K562 (cell line): ENCODE measurements at regions not wholly inside any gene's neighbourhood (a gene's known extent, or its start where the extent isn't known, plus 50 kb on each side); places are given as distances from the start of the nearest gene placed in this dataset.

Experiments used
- ATAC-seq: fragments of 200-7000 bp; cut with Tn5 transposase; 3 replicates; pipeline ENCODE4 v1.9.1; 2020; ENCODE audit warnings: moderate library complexity
- BruUV-seq: library from RNA; stranded (reverse); fragments of 400-500 nt; replicated peaks from 2 replicates; lab custom pipeline; 2021; lab: Mats Ljungman, UMichigan
- CTCF ChIA-PET: fragments of 300-600 bp; formaldehyde crosslinking; extraction: SDS; loops from one replicate; lab custom pipeline; 2021; ENCODE audit warnings: low intra/inter-chr PET ratio; lab: Yijun Ruan, JAX
- POLR2A ChIA-PET: fragments of 300-600, 350-650 bp; sonication (Branson Sonifier 250); formaldehyde crosslinking; extraction: SDS; loops from one replicate; lab custom pipeline; 2021; ENCODE audit warnings: antibody characterized with exemption, inconsistent platforms; lab: Yijun Ruan, JAX
- DNase-seq, 4 experiments: peaks; one replicate each; pipeline versions ENCODE4 v3.0.0 to v3.0.0-alpha.2; 2011 to 2018; ENCODE audit warnings: low spot score in 3 of 4, mixed read lengths in 3 of 4; ENCODE audit errors: extremely low read depth in 1 of 4
- FAIRE-seq: peaks from 2 replicates; lab custom pipeline; 2011; peaks lifted over from hg19 to GRCh38; lab: Jason Lieb, UNC
- H2AFZ ChIP-seq: 2 replicates; pipeline ENCODE4 v1.6.0; 2011; ENCODE audit warnings: low read depth, low read length, control low read depth, inconsistent platforms
- H3K27ac ChIP-seq: fragments of 200-600 bp; 3 replicates; pipeline ENCODE4 v1.8.0; 2011; ENCODE audit warnings: low read depth, mild to moderate bottlenecking, control low read depth, inconsistent platforms, low read length, moderate library complexity, mixed read lengths; ENCODE audit errors: extremely low read depth
- H3K27me3 ChIP-seq, 2 experiments: fragments of 300-600 bp in 1 of 2; 2 replicates in 1 of 2; 3 replicates in 1 of 2; pipeline versions ENCODE4 v1.6.0 to v1.8.0; 2011; ENCODE audit warnings: inconsistent platforms in 2 of 2, low read length in 2 of 2, mild to moderate bottlenecking in 1 of 2, mixed read lengths in 1 of 2, moderate library complexity in 1 of 2; ENCODE audit not compliant: control insufficient read depth in 2 of 2, insufficient read depth in 2 of 2
- H3K36me3 ChIP-seq: fragments of 300-600 bp; 3 replicates; pipeline ENCODE4 v1.8.0; 2011; ENCODE audit warnings: mild to moderate bottlenecking, low read length, inconsistent platforms; ENCODE audit not compliant: control insufficient read depth, insufficient read depth
- H3K4me1 ChIP-seq, 2 experiments: fragments of 200-600 bp in 1 of 2; replicated peaks in 1 of 2; 2 replicates in 1 of 2; 3 replicates in 1 of 2; pipeline versions ENCODE4 v1.5.1 to v1.8.0; 2011; ENCODE audit warnings: inconsistent platforms in 2 of 2, low read length in 2 of 2, mild to moderate bottlenecking in 1 of 2, mixed read lengths in 1 of 2, moderate library complexity in 1 of 2; ENCODE audit not compliant: control insufficient read depth in 2 of 2, insufficient read depth in 2 of 2
- H3K4me2 ChIP-seq: 2 replicates; pipeline ENCODE4 v1.6.1; 2011; ENCODE audit warnings: low read length, control low read depth, inconsistent platforms, mixed read lengths; ENCODE audit not compliant: insufficient read depth
- H3K4me3 ChIP-seq: fragments of 200-600 bp; sonication (generic), shearing (Covaris generic); 2 replicates; pipeline ENCODE4 v1.5.1; 2016; ENCODE audit warnings: control low read depth, inconsistent platforms
- H3K79me2 ChIP-seq: fragments of 200-600 bp; 3 replicates; pipeline ENCODE4 v1.8.0; 2011; ENCODE audit warnings: low read length, inconsistent platforms; ENCODE audit not compliant: control insufficient read depth, insufficient read depth
- H3K9ac ChIP-seq, 2 experiments: 2 replicates each; pipeline versions ENCODE4 v1.6.0 to v1.6.1; 2011; ENCODE audit warnings: low read depth in 2 of 2, low read length in 2 of 2, control low read depth in 1 of 2, inconsistent platforms in 1 of 2, mild to moderate bottlenecking in 1 of 2, mixed read lengths in 1 of 2; ENCODE audit not compliant: insufficient read depth in 1 of 2
- H3K9me1 ChIP-seq: one replicate; pipeline ENCODE4 v1.6.0; 2011; ENCODE audit warnings: inconsistent platforms, mild to moderate bottlenecking, low read length, moderate library complexity; ENCODE audit not compliant: control insufficient read depth, insufficient read depth
- H3K9me3 ChIP-seq: replicated peaks from 2 replicates; pipeline ENCODE4 v1.5.1; 2011; ENCODE audit warnings: low read depth, low read length, inconsistent platforms; ENCODE audit not compliant: control insufficient read depth, insufficient read depth
- H4K20me1 ChIP-seq: replicated peaks from 2 replicates; pipeline ENCODE4 v1.6.1; 2011; ENCODE audit warnings: low read length, inconsistent platforms, mixed read lengths; ENCODE audit not compliant: control insufficient read depth, insufficient read depth
- ARID2 ChIP-seq: fragments of 450-650 bp; IDR thresholded peaks from 2 replicates; pipeline ENCODE4 v1.6.1; 2017; ENCODE audit warnings: antibody characterized with exemption, mild to moderate bottlenecking
- CTBP1 ChIP-seq: fragments of 450-650 bp; IDR thresholded peaks from 2 replicates; pipeline ENCODE4 v1.6.1; 2016; ENCODE audit warnings: borderline replicate concordance
- GTF2F1 ChIP-seq: IDR thresholded peaks from 2 replicates; pipeline ENCODE4 v1.6.1; 2011; ENCODE audit warnings: low read depth, low read length, improper control_type of control experiment
- HIVEP1 ChIP-seq: fragments of 250-450 bp; sonication (Bioruptor Pico); IDR thresholded peaks from 2 replicates; pipeline ENCODE4 v1.4.0; 2020; ENCODE audit warnings: mild to moderate bottlenecking
- HNRNPK ChIP-seq: fragments of 200-400 bp; formaldehyde crosslinking; IDR thresholded peaks from one replicate; pipeline ENCODE4 v1.6.1; 2018; ENCODE audit warnings: mild to moderate bottlenecking, low read depth, low read length; ENCODE audit not compliant: poor library complexity, severe bottlenecking
- MAFF ChIP-seq: IDR thresholded peaks from 2 replicates; pipeline ENCODE4 v1.6.1; 2012; ENCODE audit warnings: low read length, improper control_type of control experiment
- MCM5 ChIP-seq: fragments of 450-650 bp; IDR thresholded peaks from 2 replicates; pipeline ENCODE4 v1.6.1; 2016; ENCODE audit warnings: low read depth
- NR2F6 ChIP-seq: fragments of 450-650 bp; formaldehyde crosslinking; IDR thresholded peaks from 2 replicates; pipeline ENCODE4 v1.4.0; 2020; ENCODE audit warnings: mild to moderate bottlenecking
- SAP30 ChIP-seq: fragments of 200-600 bp; sonication (generic); IDR thresholded peaks from 2 replicates; pipeline ENCODE4 v1.6.1; 2012; ENCODE audit warnings: borderline replicate concordance, low read depth, mild to moderate bottlenecking, moderate library complexity, low read length, control low read depth, inconsistent platforms; ENCODE audit not compliant: insufficient read depth, poor library complexity, severe bottlenecking
- SRSF7 ChIP-seq: fragments of 200-400 bp; formaldehyde crosslinking; optimal IDR thresholded peaks from 2 replicates; pipeline ENCODE3; 2017; ENCODE audit warnings: mild to moderate bottlenecking, low read depth, low read length
- THRAP3 ChIP-seq: fragments of 450-650 bp; IDR thresholded peaks from 2 replicates; pipeline ENCODE4 v1.6.1; 2016; ENCODE audit warnings: mild to moderate bottlenecking, inconsistent platforms, borderline replicate concordance
- ZBTB8A ChIP-seq: fragments of 450-650 bp; IDR thresholded peaks from 2 replicates; pipeline ENCODE4 v1.6.1; 2018; ENCODE audit warnings: mild to moderate bottlenecking, moderate library complexity; ENCODE audit not compliant: partially characterized antibody
- ZNF311 ChIP-seq: fragments of 250-450 bp; sonication (Bioruptor Pico); IDR thresholded peaks from 2 replicates; pipeline ENCODE4 v1.4.0; 2020; ENCODE audit warnings: mild to moderate bottlenecking, moderate library complexity
- WGBS: fragments of 100-300 bp; shearing (Covaris generic); methylation state at CpG from one replicate; pipeline ENCODE4 v1.1.6; 2016; ENCODE audit warnings: low coverage, mixed read lengths; ENCODE audit not compliant: insufficient coverage; ENCODE audit errors: missing lambda C conversion rate; 5-methylcytosine and 5-hydroxymethylcytosine counted together
- in situ Hi-C: fragments of 300-500 bp; cut with MboI; formaldehyde crosslinking; loops from 4 replicates; pipeline ENCODE4 v1.15.0; 2018; ENCODE audit warnings: inconsistent platforms, mixed read lengths
- intact Hi-C: fragments of 100-400 bp; cut with micrococcal nuclease; formaldehyde crosslinking; loops from 2 replicates; pipeline ENCODE4 v1.14.2; 2022
- TF ChIP-seq, protein P1 (sequence below), 2 experiments: fragments of 450-650 bp in 1 of 2; IDR thresholded peaks; 2 replicates each; pipeline ENCODE4 v1.6.1; 2011 to 2017; ENCODE audit warnings: low read depth in 2 of 2, antibody characterized with exemption in 1 of 2, borderline replicate concordance in 1 of 2, low read length in 1 of 2, mild to moderate bottlenecking in 1 of 2, mixed read lengths in 1 of 2; ENCODE audit not compliant: control insufficient read depth in 1 of 2
- TF ChIP-seq, protein P2 (sequence below): fragments of 250-450 bp; sonication (Bioruptor Pico); IDR thresholded peaks from 2 replicates; pipeline ENCODE4 v1.8.0; 2022; ENCODE audit warnings: inconsistent platforms
- TF ChIP-seq, protein P3 (sequence below): fragments of 450-650 bp; formaldehyde crosslinking; IDR thresholded peaks from 2 replicates; pipeline ENCODE4 v1.4.0; 2020; ENCODE audit warnings: mild to moderate bottlenecking
- TF ChIP-seq, protein P4 (sequence below): fragments of 250-450 bp; sonication (Bioruptor Pico); IDR thresholded peaks from 2 replicates; pipeline ENCODE4 v1.4.0; 2020; ENCODE audit warnings: mild to moderate bottlenecking, moderate library complexity

DNA sequence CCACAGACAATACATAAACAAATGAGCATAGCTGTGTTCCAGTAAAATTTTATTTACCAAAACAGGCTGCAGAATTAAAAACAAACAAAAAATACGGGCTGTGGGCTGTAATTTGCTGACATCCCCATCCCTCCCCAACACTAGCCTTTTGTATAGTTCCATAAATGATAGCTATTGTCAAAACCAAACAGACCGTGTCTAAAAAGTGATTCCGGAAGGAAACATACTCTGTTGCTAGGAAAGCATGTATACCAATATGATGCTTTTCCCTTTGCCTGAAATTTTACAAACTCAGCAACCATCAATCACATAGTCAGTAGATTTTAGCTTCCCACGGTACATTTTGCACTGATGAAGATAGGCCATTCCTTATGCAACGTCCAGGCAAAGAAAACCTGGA is 80.0 kb downstream of the TMEM215 start:
- in situ Hi-C loops (no loop called here), intact Hi-C loops (no loop called here)
- Histone ChIP-seq H3K4me1 (no peaks in the 10 kb centered on the region), H4K20me1 (no peaks in the 10 kb centered on the region), H3K27me3 (no peaks in the 10 kb centered on the region; a peak in 1 of 5 replicates), H3K4me3 (no peak overlapping the region), H3K9me1 (no peaks in the 10 kb centered on the region), H3K9me3 (no peaks in the 10 kb centered on the region), H3K27ac (no peak overlapping the region), H3K4me2 (no peak overlapping the region), H3K9ac (no peak overlapping the region), H3K36me3 (no peaks in the 10 kb centered on the region), H2AFZ (no peak overlapping the region), H3K79me2 (no peaks in the 10 kb centered on the region)
- 7% methylated on average over 5 of the region's 5 CpGs for WGBS
- BruUV-seq = no TSS peak
- TF ChIP-seq HIVEP1 (CRISPR knock-in tag) = no peak
- no peak for TF ChIP-seq HNRNPK
- TF ChIP-seq, protein P1, sequence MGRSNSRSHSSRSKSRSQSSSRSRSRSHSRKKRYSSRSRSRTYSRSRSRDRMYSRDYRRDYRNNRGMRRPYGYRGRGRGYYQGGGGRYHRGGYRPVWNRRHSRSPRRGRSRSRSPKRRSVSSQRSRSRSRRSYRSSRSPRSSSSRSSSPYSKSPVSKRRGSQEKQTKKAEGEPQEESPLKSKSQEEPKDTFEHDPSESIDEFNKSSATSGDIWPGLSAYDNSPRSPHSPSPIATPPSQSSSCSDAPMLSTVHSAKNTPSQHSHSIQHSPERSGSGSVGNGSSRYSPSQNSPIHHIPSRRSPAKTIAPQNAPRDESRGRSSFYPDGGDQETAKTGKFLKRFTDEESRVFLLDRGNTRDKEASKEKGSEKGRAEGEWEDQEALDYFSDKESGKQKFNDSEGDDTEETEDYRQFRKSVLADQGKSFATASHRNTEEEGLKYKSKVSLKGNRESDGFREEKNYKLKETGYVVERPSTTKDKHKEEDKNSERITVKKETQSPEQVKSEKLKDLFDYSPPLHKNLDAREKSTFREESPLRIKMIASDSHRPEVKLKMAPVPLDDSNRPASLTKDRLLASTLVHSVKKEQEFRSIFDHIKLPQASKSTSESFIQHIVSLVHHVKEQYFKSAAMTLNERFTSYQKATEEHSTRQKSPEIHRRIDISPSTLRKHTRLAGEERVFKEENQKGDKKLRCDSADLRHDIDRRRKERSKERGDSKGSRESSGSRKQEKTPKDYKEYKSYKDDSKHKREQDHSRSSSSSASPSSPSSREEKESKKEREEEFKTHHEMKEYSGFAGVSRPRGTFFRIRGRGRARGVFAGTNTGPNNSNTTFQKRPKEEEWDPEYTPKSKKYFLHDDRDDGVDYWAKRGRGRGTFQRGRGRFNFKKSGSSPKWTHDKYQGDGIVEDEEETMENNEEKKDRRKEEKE (IDR thresholded peaks at IDR 0.05; ENCODE audit: borderline replicate concordance in 1 of 2, control insufficient read depth in 1 of 2, low read depth in 2 of 2, low read length in 1 of 2) = no peak
- TF ChIP-seq CTBP1 = no peak
- no peak for TF ChIP-seq ARID2
- TF ChIP-seq GTF2F1 = no peak
- TF ChIP-seq SRSF7 = no peak
- no peak for TF ChIP-seq ZBTB8A
- no peak for TF ChIP-seq ZNF311 (CRISPR knock-in tag)
- TF ChIP-seq, protein P2, sequence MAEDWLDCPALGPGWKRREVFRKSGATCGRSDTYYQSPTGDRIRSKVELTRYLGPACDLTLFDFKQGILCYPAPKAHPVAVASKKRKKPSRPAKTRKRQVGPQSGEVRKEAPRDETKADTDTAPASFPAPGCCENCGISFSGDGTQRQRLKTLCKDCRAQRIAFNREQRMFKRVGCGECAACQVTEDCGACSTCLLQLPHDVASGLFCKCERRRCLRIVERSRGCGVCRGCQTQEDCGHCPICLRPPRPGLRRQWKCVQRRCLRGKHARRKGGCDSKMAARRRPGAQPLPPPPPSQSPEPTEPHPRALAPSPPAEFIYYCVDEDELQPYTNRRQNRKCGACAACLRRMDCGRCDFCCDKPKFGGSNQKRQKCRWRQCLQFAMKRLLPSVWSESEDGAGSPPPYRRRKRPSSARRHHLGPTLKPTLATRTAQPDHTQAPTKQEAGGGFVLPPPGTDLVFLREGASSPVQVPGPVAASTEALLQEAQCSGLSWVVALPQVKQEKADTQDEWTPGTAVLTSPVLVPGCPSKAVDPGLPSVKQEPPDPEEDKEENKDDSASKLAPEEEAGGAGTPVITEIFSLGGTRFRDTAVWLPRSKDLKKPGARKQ (CRISPR knock-in tag) = no peak
- TF ChIP-seq NR2F6 (CRISPR knock-in tag) = no peak
- no peak for TF ChIP-seq MCM5
- TF ChIP-seq, protein P3, sequence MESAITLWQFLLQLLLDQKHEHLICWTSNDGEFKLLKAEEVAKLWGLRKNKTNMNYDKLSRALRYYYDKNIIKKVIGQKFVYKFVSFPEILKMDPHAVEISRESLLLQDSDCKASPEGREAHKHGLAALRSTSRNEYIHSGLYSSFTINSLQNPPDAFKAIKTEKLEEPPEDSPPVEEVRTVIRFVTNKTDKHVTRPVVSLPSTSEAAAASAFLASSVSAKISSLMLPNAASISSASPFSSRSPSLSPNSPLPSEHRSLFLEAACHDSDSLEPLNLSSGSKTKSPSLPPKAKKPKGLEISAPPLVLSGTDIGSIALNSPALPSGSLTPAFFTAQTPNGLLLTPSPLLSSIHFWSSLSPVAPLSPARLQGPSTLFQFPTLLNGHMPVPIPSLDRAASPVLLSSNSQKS (CRISPR knock-in tag) = no peak
- TF ChIP-seq SAP30 = no peak
- no peak for TF ChIP-seq MAFF
- TF ChIP-seq, protein P4, sequence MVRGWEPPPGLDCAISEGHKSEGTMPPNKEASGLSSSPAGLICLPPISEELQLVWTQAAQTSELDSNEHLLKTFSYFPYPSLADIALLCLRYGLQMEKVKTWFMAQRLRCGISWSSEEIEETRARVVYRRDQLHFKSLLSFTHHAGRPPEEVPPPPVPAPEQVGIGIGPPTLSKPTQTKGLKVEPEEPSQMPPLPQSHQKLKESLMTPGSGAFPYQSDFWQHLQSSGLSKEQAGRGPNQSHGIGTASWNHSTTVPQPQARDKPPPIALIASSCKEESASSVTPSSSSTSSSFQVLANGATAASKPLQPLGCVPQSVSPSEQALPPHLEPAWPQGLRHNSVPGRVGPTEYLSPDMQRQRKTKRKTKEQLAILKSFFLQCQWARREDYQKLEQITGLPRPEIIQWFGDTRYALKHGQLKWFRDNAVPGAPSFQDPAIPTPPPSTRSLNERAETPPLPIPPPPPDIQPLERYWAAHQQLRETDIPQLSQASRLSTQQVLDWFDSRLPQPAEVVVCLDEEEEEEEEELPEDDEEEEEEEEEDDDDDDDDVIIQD = no peak
- TF ChIP-seq THRAP3 = no peak
- ATAC-seq = no peak
- ChIA-PET POLR2A (interaction anchor here (1.2 to 1.8 kb wide), 3 partner anchors 9 to 129 kb away, joined by 4 to 6 read pairs (median 4); no protein-coding TSS in a partner anchor), CTCF (no interaction called here)
- DNase-seq = no peak
- no peak for FAIRE-seq
